IPS-NIHi7 (cell line): ENCODE measurements at regions not wholly inside any gene's neighbourhood (a gene's known extent, or its start where the extent isn't known, plus 50 kb on each side); places are given as distances from the start of the nearest gene placed in this dataset.
"Not testable (repeated sequence)": the region's sequence is repeated elsewhere in the genome, so short reads cannot be mapped to it uniquely, and the experiment has no call there.

Experiments
- DNase-seq: peaks from one replicate; pipeline ENCODE4 v3.0.0; 2012; ENCODE audit warnings: mixed read lengths; ENCODE audit errors: extremely low spot score

- no peak for DNase-seq
These were observed 273.6 kb downstream of the ZBBX start for GRCh38 chr3:167106456-167106855.

DNA sequence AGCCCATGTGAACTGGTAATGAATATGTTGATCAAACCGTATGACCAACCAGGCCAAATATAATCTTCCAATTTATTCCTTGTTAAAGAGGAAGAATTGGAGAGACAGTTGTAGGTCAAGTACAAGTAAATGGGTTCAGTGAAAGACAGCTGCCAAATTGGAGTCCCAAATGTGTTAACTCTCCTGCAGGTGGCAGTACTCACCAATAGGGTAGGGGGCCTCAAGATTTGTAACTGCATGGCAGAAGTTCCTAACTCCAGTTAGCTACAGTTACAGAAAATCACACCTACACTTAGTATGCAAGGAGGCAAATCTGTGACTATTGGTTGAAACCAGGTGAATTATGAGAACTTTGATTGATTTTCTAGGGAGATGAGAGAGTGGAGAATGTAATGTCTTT, 278.0 kb downstream of the ZBBX start:
- no peak for DNase-seq

- no peak for DNase-seq
These were observed 279.4 kb downstream of the ZBBX start for GRCh38 chr3:167100651-167101050.

GRCh38 chr3:167100200-167100599, 279.9 kb downstream of the ZBBX start:
- no peak for DNase-seq

- no peak for DNase-seq
These were observed 284.1 kb downstream of the ZBBX start for GRCh38 chr3:167095976-167096375.

DNA sequence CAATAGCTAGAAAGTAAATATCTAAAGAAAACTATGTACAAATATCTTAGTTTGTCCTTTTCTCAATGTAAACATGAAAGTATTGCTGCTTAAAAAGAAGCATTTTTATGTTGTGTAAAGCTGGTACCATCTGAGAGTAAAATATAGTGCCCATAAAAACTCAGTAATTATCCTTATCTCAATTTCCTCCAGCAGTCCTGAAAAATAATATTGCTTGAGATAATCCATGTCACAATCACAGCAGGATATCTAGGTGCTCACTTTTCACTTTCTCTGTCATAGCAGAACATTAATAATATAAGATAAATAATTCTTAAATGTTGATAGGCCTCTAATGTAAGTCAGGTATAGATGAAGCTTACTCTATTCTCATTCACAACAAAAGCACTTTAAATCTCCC, 285.5 kb downstream of the ZBBX start:
- DNase-seq = no peak

DNA sequence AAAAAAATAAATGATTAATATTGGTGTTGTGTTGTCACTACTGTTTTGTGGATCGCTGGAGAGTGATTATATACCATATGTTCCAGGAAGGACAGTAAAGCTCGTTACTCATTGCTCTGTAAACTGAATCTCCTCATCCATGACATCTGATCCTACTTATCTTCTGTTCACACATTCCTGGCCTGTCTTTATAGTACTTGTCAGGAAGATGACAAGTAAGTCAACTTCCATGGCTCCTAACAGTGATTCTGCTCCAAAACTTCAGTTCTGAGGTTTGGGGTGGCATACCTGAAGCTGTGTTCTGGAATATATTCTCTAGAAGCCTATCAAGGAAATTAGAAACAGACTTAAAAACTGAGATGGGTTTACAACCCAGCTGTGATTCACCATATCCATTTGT, 288.9 kb downstream of the ZBBX start:
- no peak for DNase-seq

DNA sequence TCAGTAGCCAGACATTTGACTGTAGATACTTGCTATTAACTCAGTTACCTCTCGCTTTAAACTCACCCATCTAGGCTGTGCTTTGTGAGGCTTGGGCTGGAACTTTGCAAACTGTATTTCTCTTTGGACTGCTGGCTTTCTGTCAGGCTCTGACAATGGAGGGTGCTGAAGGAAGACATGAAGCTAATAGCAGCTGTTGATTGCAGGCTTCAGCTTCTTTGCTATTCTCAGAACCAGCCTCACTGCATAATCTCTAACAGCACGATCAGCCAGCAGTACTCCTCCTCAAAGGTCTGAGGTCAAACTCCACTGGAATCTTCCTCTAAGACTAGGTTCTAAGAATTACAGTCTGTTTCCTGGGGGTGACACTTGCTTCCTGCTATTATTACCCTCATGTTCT, 295.6 kb downstream of the ZBBX start:
- DNase-seq = no peak

- no peak for DNase-seq
These were observed 302.0 kb downstream of the ZBBX start for GRCh38 chr3:167078070-167078622.

GRCh38 chr3:167067787-167068161, 312.3 kb downstream of the ZBBX start:
- DNase-seq = no peak

GRCh38 chr3:167066977-167067786, 312.9 kb downstream of the ZBBX start:
- DNase-seq = no peak

DNA sequence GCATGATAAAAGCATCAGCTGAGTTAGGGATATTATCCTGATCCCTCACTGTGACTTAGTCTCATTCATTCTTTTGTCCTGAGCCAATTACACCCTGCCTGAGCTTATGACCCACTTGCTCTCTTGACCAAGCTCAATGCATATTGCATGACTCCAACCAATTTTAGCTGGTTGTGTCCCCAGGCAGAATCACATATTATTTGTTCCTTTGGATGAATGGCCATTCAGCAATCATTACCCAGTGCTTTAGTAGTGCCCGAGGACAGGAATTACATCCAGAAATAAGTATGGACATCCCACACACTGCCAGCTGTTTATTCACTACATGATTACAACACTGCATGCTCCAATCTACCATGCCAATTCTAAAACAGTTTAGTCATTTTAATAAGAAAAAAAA, 322.5 kb downstream of the ZBBX start:
- no peak for DNase-seq

GRCh38 chr3:167054926-167055325, 325.2 kb downstream of the ZBBX start:
- DNase-seq = no peak

DNA sequence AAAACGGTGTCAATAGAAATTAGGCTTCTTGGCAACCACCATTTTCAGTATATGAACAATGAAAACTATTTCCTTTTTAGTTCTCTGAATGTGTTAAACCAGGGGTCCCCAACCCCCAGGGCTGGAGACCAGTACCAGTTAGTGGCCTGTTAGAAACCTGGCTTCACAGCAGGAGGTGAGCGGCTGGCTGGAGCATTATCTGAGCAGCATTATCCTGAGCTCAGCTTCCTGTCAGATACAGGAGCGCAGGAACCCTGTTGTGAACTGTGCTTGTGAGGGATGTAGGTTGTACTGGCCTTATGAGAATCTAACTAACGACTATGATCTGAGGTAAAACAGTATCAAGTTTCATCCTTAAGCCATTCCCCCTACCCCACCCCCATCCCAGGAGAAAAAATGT, 328.7 kb downstream of the ZBBX start:
- DNase-seq = no peak

- no peak for DNase-seq
These were observed 346.2 kb downstream of the ZBBX start for GRCh38 chr3:167033866-167034265.

DNA sequence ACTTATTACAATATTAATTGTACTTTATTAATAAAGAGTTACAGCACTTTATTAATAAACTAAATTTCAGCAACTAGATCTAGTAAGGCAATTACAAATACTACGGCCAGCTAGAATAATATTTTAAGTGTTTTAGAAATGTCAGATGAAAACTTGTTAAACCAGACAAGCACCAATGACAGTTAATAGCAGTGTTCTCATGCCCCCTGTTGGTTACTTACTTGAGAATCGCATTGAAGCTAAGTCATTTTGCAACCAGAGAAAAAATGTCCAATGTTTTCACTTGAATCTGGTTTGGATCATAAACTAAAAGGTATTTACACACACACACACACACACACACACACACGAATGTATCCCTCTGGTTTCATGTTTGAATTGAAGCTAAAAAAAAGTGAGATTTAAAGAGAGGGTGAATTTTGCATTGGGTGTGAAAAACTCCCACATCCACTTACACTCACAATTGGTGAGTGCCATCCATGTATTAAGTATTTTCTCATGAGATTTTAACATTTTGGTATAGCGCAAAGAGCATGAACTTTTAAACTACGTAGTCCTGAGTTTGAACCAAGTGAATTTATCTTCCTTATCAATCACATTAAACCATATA, 347.7 kb downstream of the ZBBX start:
- DNase-seq = no peak

DNA sequence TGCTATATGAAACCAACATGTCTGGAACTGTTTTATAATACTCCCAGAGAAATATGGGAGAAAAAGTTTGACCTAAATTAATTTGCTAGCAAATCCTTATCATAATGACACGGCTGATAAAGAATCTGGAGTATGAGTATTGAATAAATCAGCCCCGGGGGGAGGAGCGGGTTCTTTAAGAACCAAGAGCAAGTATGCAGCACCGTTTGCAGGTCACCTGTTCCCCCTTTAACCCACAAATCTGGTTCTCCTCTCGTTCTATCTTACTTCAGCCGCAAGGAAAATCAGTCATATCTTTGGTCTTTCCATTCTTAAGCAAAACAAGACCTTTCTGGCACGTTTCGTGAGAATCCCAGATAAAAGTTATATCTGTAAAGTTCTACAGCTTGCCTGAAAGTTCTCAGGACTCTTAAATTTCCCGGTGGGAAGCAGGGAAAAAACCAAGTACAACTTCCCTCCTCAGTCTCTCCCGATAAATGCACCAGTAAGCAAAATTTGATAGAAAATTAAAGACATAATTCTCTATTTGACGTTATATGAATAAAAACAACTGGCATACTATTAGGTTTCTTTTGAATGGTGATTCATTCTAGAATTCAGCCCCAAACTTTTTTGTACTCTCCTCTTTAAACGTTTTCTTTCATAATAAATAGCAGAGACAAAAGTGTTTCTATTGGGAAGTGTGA, 348.6 kb downstream of the ZBBX start:
- DNase-seq = no peak

GRCh38 chr3:167030082-167030725, 349.9 kb downstream of the ZBBX start:
- DNase-seq = no peak

DNA sequence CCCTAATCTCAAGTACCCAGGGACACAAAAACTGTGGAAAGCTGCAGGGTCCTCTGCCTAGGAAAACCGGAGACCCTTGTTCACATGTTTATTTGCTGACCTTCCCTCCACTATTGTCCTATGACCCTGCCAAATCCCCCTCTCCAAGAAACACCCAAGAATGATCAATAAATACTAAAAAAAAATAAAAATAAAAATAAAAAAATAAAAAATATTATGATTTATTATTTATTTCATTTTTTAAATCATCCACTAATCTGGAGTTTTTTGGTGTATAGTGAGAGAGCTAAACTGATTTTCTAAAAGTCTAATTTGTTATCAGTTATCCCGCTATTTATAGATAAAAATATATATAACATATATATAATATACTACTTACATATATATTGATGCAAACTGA, 360.6 kb downstream of the ZBBX start:
- DNase-seq = not testable (repeated sequence)

DNA sequence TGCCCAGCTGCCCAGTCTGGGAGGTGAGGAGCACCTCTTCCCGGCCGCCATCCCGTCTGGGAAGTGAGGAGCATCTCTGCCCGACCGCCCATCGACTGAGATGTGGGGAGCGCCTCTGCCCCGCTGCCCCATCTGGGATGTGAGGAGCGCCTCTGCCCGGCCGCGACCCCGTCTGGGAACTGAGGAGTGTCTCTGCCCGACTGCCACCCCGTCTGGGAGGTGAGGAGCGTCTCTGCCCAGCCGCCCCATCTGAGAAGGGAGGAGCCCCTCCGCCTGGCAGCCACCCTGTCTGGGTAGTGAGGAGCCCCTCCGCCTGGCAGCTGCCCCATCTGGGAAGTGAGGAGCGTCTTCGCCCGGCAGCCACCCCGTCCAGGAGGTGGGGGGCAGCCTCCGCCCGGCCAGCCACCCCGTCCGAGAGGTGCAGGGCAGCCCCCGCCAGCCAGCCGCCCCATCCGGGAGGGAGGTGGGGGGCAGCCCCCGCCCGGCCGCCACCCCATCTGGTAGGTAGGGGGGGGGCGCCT, 361.4 kb downstream of the ZBBX start:
- DNase-seq = not testable (repeated sequence)

- no peak for DNase-seq
These were observed 367.4 kb downstream of the ZBBX start for GRCh38 chr3:167012691-167013090.

- no peak for DNase-seq
These were observed 371.3 kb downstream of the ZBBX start for GRCh38 chr3:167008791-167009190.
